ENCODE measurements at regions not wholly inside any gene's neighbourhood (a gene's known extent, or its start where the extent isn't known, plus 50 kb on each side); places are given as distances from the start of the nearest gene placed in this dataset.

DNA sequence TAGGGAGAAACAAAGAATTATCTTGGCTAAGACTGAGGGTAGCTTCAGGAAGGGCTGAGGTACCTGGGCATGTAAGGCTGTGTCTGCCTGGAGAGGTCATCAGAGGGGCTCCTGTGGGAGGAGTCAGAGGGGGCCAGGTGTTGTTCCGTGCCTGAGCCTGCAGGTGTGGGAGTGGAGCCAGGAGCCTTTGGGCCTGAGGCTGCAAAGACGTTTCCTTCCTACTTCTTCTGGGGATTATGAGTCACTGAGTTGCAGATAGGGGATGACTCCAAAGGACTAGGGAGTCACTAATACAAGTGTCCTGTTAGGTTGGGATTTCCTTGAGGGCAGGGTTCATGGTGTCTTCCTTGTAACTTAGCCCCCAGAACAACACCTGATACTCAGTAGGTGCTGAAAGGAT is 391.1 kb downstream of the ARHGEF28 start:
- H3K4me3 ChIP-seq (ENCODE audit: low read length): no peak overlapping the region
- no peak for TF ChIP-seq ZNF274 (IDR thresholded peaks at IDR 0.05; ENCODE audit: low read depth, low read length)

DNA sequence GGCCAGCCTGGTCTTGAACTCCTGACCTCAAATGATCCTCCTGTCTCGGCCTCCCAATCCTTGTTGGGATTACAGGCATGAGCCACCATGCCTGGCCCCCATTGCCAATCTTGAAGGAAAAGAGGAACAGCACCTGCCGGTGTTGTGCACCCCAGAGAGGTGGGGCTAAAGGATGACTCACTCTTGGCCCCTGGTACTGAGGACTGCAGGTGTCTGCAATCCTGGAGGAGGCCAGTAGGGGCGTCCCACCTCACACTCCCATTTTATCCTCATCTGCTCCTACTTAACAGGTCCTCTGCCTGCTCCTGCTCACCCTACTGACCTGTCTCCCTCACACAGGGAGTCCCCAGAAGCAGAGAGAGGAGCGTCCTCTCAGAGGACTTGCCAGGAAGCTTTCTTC is 390.4 kb downstream of the ARHGEF28 start:
- H3K4me3 ChIP-seq (ENCODE audit: low read length): no peak overlapping the region
- no peak for TF ChIP-seq ZNF274 (IDR thresholded peaks at IDR 0.05; ENCODE audit: low read depth, low read length)

DNA sequence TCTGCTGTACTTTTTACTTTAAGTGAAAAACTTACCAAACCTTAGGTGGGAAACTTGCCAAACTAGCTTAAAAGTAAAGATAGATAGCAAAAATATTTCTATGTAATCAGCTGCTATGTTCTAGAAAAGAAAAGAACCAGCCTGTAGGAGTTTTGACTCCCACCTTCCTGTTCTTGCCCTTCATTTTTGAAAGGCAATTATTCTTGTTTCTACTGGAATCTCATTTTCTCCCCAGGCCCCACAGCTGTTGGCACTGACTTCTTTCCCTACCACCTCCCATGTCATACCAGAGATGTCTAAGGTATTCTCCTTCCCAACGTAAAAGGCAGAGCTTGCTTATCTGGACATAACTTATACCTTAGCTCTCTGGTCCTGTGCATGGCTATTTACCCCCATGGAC is 389.7 kb downstream of the ARHGEF28 start:
- H3K4me3 ChIP-seq (ENCODE audit: low read length): no peak overlapping the region
- no peak for TF ChIP-seq ZNF274 (IDR thresholded peaks at IDR 0.05; ENCODE audit: low read depth, low read length)

DNA sequence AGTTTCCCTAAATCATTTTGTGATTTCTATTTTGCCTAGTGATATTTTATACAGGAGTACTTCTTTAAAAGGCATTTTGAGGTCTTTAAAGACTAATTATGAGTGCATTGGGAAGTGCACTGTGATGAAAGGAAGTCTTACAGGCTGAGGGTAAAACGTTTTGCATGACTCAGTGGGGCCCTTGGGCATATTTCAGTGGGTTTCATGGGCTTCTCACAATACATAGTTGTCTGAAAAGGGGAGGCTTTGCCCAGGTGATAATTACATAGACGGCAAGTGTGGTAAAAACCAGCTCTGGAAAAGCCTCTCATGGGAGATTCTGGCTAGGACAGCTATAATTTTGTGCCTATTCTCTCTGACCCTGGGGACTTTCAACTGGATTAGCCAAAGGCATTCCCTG is 387.2 kb downstream of the ARHGEF28 start:
- TF ChIP-seq ZNF274 (IDR thresholded peaks at IDR 0.05; ENCODE audit: low read depth, low read length): no peak
- no peak overlapping the region for H3K4me3 ChIP-seq (ENCODE audit: low read length)

DNA sequence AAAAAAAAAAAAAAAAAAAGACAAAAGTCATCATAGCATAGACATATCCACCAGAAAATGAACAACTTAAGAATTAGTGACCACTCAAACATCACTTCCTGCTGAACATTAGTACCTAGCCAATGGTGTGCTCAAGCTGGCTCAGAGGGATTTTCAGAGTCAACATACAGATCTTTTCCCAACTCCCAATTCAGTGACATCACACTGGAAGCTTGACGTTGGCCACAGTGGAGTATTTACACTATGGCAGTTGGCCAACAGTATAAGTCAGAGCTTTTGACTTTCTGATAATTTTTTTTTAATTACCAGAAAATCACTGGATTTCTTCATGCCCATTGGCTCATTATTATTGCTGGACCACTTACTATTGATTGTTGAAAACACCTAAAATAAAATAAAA is 383.5 kb downstream of the ARHGEF28 start:
- no peak overlapping the region for H3K4me3 ChIP-seq (ENCODE audit: low read length)
- no peak for TF ChIP-seq ZNF274 (IDR thresholded peaks at IDR 0.05; ENCODE audit: low read depth, low read length)

GRCh38 chr5:74007193-74007592 is 381.2 kb downstream of the ARHGEF28 start:
- no peak for TF ChIP-seq ZNF274 (IDR thresholded peaks at IDR 0.05; ENCODE audit: low read depth, low read length)
- H3K4me3 ChIP-seq (ENCODE audit: low read length): no peak overlapping the region

DNA sequence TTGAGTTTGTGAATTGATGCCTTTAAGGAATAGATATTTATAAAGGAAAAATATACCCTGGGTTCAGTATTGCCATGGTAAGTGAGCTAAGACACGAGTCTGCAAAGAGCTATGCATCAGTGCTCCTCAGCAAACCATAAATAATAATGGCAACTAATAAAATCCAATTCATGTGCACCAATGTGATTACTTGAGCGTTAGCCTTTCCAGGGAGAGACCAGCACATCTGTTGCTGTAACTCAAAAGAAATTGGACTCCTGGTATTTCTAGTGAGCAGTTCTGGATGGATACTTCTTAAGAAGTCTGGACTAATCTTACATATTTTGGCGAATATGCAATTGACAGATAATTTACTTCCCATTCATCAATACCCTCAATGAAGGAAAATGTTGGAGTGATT is 373.3 kb downstream of the ARHGEF28 start:
- H3K4me3 ChIP-seq (ENCODE audit: low read length): no peak overlapping the region
- TF ChIP-seq ZNF274 (IDR thresholded peaks at IDR 0.05; ENCODE audit: low read depth, low read length): no peak

DNA sequence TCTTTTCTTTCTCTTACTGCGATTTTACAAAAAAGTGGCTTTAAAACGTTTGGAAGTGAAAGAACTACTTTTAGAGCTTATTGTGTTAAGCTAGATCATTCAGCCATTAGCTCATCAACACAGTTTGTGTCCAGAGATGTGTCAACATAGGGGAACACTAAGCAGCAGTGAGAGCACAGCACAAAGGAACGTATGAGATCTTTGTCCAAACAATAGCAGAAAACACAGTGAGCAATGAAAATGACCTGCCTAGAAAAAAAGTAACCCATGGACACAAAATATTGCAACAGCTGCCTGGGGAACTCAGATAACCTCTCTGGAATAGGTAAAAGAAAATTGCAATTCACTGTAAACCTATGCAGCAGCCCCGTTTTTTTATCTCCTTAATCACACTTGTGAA is 372.5 kb downstream of the ARHGEF28 start:
- no peak overlapping the region for H3K4me3 ChIP-seq (ENCODE audit: low read length)
- no peak for TF ChIP-seq ZNF274 (IDR thresholded peaks at IDR 0.05; ENCODE audit: low read depth, low read length)

- TF ChIP-seq ZNF274 (IDR thresholded peaks at IDR 0.05; ENCODE audit: low read depth, low read length): no peak
- no peak overlapping the region for H3K4me3 ChIP-seq (ENCODE audit: low read length)
These were observed 372.0 kb downstream of the ARHGEF28 start for GRCh38 chr5:73997960-73998359.

- no peak overlapping the region for H3K4me3 ChIP-seq (ENCODE audit: low read length)
- no peak for TF ChIP-seq ZNF274 (IDR thresholded peaks at IDR 0.05; ENCODE audit: low read depth, low read length)
These were observed 370.3 kb downstream of the ARHGEF28 start for GRCh38 chr5:73996151-73996755.

DNA sequence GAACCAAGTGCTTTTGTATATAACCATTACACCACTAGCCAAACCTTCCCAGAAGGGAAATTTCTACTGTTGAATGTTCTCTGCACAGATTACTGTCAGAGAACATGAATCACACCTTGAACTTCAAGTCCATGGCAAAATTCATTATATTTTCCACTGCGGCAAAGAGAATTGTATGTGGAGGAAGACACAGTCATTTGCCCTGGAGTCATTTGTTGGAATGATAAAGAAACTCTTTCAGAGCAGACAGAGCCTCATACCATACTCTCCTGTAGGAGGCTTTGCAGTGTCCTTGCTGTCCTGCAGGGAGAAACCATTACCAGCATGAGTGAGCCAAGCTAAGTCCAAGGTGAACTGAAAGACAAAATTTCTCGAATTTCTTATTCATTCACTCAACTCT is 369.0 kb downstream of the ARHGEF28 start:
- no peak for TF ChIP-seq ZNF274 (IDR thresholded peaks at IDR 0.05; ENCODE audit: low read depth, low read length)
- H3K4me3 ChIP-seq (ENCODE audit: low read length): no peak overlapping the region
